Loucy (cell line): ENCODE measurements at regions not wholly inside any gene's neighbourhood (a gene's known extent, or its start where the extent isn't known, plus 50 kb on each side); places are given as distances from the start of the nearest gene placed in this dataset.

Source experiments
- H2AFZ ChIP-seq: fragments of 200-600 bp; sonication (generic); 2 replicates; pipeline ENCODE4 v1.6.0; 2016; ENCODE audit warnings: antibody characterized with exemption, mild to moderate bottlenecking, low read length, moderate library complexity
- H3F3A ChIP-seq: fragments of 200-600 bp; 2 replicates; pipeline ENCODE4 v1.6.0; 2016; ENCODE audit warnings: antibody characterized with exemption, low read depth, mild to moderate bottlenecking
- H3K27me3 ChIP-seq: fragments of 200-600 bp; sonication (generic); 2 replicates; pipeline ENCODE4 v1.6.1; 2014; ENCODE audit warnings: low read length, mild to moderate bottlenecking; ENCODE audit not compliant: insufficient read depth, poor library complexity, severe bottlenecking
- H3K36me3 ChIP-seq: fragments of 200-600 bp; sonication (generic); 2 replicates; pipeline ENCODE4 v1.6.1; 2016; ENCODE audit warnings: low read length; ENCODE audit not compliant: insufficient read depth
- H3K4me1 ChIP-seq: fragments of 200-600 bp; sonication (generic); 2 replicates; pipeline ENCODE4 v1.5.1; 2014; ENCODE audit warnings: low read length, mild to moderate bottlenecking; ENCODE audit not compliant: insufficient read depth, poor library complexity, severe bottlenecking
- H3K4me2 ChIP-seq: fragments of 200-600 bp; sonication (generic); 2 replicates; pipeline ENCODE4 v1.6.0; 2014; ENCODE audit warnings: antibody characterized with exemption, low read length, low read depth, mild to moderate bottlenecking; ENCODE audit not compliant: poor library complexity, severe bottlenecking
- H3K4me3 ChIP-seq: fragments of 200-600 bp; sonication (generic); 2 replicates; pipeline ENCODE4 v1.5.1; 2014; ENCODE audit warnings: low read length, mild to moderate bottlenecking, mixed read lengths; ENCODE audit not compliant: poor library complexity, severe bottlenecking
- H3K79me2 ChIP-seq: fragments of 200-600 bp; sonication (generic); 2 replicates; pipeline ENCODE4 v1.6.1; 2014; ENCODE audit warnings: low read length; ENCODE audit not compliant: insufficient read depth
- H3K9ac ChIP-seq: fragments of 200-600 bp; sonication (generic); 2 replicates; pipeline ENCODE4 v1.6.0; 2014; ENCODE audit warnings: mild to moderate bottlenecking, low read depth, low read length, moderate library complexity; ENCODE audit not compliant: poor library complexity, severe bottlenecking
- H3K9me2 ChIP-seq: fragments of 200-600 bp; sonication (generic); replicated peaks from 2 replicates; pipeline ENCODE4 v1.6.1; 2016; ENCODE audit warnings: low read depth, low read length, mixed read lengths
- H3K9me3 ChIP-seq: fragments of 200-600 bp; sonication (generic); 2 replicates; pipeline ENCODE4 v1.6.1; 2014; ENCODE audit warnings: mild to moderate bottlenecking, antibody characterized with exemption, low read length, low read depth; ENCODE audit not compliant: insufficient read depth
- H4K20me1 ChIP-seq: fragments of 200-600 bp; sonication (generic); 2 replicates; pipeline ENCODE4 v1.6.0; 2014; ENCODE audit warnings: antibody characterized with exemption, low read length, mild to moderate bottlenecking; ENCODE audit not compliant: insufficient read depth, poor library complexity, severe bottlenecking
- EZH2phosphoT487 ChIP-seq: fragments of 200-600 bp; IDR thresholded peaks from 2 replicates; pipeline ENCODE4 v1.6.1; 2018; ENCODE audit warnings: antibody characterized with exemption, mild to moderate bottlenecking, moderate library complexity, borderline replicate concordance
- TF ChIP-seq, protein P1 (sequence below): fragments of 200-600 bp; sonication (generic); conservative IDR thresholded peaks from 2 replicates; pipeline ENCODE4 v1.5.1; 2014; ENCODE audit warnings: mild to moderate bottlenecking, antibody characterized with exemption, low read length

DNA sequence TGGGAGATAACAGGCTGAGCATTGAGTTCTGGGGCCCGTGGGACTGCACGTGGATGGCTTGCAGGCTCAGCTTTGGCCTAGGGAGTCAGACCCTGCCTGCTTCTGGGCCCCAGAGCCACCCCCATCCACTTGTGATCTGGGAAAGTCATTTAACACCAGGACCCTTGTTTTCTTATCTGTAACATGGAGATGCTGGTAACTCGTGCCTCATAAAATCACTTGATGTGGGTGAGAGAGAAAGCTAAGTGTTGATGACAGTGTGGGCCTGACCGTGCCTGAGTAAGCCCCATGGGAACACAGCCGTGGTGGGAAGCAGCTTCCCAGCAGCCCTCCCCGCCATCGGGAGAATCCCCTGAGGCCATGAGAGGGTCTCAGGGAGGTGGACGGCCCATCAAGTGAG lies 378.1 kb downstream of the GABRB3 start:
- H2AFZ ChIP-seq, result no peak overlapping the region
- H3K4me3 ChIP-seq, result no peak overlapping the region
- no peaks in the 10 kb centered on the region for H3K27me3 ChIP-seq
- H3K9me2 ChIP-seq, result no peaks in the 10 kb centered on the region
- no peaks in the 10 kb centered on the region for H4K20me1 ChIP-seq
- no peaks in the 10 kb centered on the region; the same call in 1 of the 2 replicates for H3K9me3 ChIP-seq
- no peaks in the 10 kb centered on the region for H3F3A ChIP-seq
- no peaks in the 10 kb centered on the region for H3K36me3 ChIP-seq
- H3K4me1 ChIP-seq, result no peaks in the 10 kb centered on the region
- H3K4me2 ChIP-seq, result no peak overlapping the region
- no peak overlapping the region for H3K9ac ChIP-seq
- H3K79me2 ChIP-seq, result no peaks in the 10 kb centered on the region
- TF ChIP-seq, protein P1, sequence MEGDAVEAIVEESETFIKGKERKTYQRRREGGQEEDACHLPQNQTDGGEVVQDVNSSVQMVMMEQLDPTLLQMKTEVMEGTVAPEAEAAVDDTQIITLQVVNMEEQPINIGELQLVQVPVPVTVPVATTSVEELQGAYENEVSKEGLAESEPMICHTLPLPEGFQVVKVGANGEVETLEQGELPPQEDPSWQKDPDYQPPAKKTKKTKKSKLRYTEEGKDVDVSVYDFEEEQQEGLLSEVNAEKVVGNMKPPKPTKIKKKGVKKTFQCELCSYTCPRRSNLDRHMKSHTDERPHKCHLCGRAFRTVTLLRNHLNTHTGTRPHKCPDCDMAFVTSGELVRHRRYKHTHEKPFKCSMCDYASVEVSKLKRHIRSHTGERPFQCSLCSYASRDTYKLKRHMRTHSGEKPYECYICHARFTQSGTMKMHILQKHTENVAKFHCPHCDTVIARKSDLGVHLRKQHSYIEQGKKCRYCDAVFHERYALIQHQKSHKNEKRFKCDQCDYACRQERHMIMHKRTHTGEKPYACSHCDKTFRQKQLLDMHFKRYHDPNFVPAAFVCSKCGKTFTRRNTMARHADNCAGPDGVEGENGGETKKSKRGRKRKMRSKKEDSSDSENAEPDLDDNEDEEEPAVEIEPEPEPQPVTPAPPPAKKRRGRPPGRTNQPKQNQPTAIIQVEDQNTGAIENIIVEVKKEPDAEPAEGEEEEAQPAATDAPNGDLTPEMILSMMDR, result no peak
- no peak for TF ChIP-seq EZH2phosphoT487

DNA sequence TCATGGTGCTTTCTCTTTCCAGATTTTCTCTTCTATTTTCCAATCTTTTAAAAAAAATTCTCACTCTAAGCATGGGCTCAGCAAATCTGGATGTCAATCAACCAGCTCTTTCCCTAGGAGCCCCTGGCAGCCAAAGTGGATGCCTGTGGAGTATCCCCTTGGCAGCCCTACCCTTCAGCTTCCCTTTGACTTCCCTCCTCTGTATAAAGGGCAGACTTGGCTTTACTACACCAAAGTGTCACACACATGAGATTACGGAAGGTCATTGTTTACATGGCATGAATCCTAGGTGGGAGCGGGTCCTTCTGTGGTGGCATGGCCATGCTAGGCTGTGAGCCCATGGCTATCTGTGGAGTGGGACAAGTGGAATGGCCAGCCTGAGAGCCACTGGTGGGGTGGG lies 379.9 kb downstream of the GABRB3 start:
- Histone ChIP-seq H3K27me3 (no peaks in the 10 kb centered on the region), H3K9me3 (peaks cover 4% of the 10 kb centered on the region; the same call in 1 of the 2 replicates), H3K4me3 (no peak overlapping the region), H3K4me2 (no peak overlapping the region), H3K4me1 (no peaks in the 10 kb centered on the region), H3K9ac (no peak overlapping the region), H3F3A (no peaks in the 10 kb centered on the region), H4K20me1 (no peaks in the 10 kb centered on the region), H3K79me2 (no peaks in the 10 kb centered on the region), H3K9me2 (no peaks in the 10 kb centered on the region), H3K36me3 (no peaks in the 10 kb centered on the region), H2AFZ (no peak overlapping the region)
- no peak for TF ChIP-seq EZH2phosphoT487
- TF ChIP-seq, protein P1, result no peak

DNA sequence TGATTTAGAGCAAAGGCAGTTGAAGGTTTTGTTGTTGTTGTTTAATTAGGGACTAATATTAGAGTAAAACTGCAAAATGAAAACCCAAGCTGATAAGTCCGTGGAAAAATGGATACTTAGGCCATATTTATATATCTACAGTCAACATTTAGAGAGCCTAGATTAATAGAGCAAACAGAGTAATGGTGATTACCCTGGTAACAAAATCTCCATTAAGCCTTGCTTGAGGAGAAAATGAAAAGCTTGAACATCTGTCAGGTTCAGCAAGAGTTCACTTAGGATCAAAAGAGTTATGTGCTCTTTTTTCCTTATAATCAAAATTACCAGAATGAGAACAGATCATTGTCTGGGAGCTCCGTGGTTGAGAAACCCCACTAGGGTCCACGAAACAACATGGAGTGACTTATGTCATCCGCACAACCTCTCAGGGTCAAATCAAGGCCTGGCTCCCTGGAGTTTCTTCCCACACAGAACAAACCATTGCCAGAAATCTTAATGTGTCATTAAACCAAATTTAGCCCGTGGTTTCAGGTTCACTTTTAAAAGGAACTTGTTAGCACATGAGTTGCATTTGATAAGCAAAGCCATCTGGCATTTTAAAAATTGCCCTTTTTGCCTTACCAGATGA lies 381.2 kb downstream of the GABRB3 start:
- Histone ChIP-seq H3K9ac (no peak overlapping the region), H3K9me3 (peaks cover 10% of the 10 kb centered on the region), H3K9me2 (no peaks in the 10 kb centered on the region), H3K4me3 (no peak overlapping the region), H4K20me1 (no peaks in the 10 kb centered on the region), H3K27me3 (no peaks in the 10 kb centered on the region), H2AFZ (no peak overlapping the region), H3K36me3 (no peaks in the 10 kb centered on the region), H3K4me1 (no peaks in the 10 kb centered on the region), H3F3A (no peaks in the 10 kb centered on the region), H3K4me2 (no peak overlapping the region), H3K79me2 (no peaks in the 10 kb centered on the region)
- no peak for TF ChIP-seq EZH2phosphoT487
- TF ChIP-seq, protein P1, result no peak
